ENCODE measurements at regions not wholly inside any gene's neighbourhood (a gene's known extent, or its start where the extent isn't known, plus 50 kb on each side); places are given as distances from the start of the nearest gene placed in this dataset.
A peak's percentile ranks its signal among the peaks of the same experiment; 100 is the strongest.

DNA sequence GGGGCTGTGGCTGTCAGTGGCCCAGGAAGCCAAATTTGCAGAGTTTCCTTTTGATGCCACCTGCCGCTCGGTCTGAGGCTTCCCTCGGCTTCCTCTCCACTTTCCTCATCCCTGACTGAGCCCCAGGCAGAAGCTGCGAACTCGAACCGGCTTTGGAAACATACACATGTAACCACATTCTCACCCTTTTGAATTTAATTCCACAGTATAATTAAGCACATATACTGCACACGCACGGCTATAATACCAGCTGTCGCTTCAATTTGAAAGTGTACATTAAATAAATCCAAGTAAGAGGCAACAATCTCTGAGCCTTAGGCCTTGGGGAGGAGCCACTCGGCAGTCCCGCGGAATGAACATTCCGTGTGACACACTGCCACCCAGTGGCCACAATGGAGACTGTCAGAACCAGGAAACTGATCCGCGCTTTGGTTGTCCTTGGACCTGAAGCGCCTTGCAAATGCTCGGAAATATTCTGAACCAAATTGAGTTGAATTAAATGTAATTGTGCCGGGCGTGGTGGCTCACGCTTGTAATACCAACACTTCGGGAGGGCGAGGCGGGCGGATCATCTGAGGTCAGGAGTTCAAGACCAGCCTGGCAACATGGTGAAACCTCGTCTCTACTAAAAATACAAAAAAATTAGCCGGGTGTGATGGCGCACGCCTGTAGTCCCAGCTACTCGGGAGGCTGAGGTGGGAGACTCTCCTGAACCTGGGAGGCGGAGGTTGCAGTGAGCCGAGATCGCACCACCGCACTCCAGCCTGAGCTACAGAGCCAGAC, 117.9 kb upstream of the TMPO start:
- Mint-ChIP-seq H3K27me3 (ENCODE audit: low read depth in 3 of 3) (peaks cover 2 to 4% (median 3%) of the 10 kb centered on the region in 3 donors), H3K27ac (peak overlapping the region; percentile 13 to 81 (median 70)), H3K4me3 (peak overlapping the region; percentile 81 to 86), H3K4me1 (peaks cover 42% of the 10 kb centered on the region), H3K36me3 (no peaks in the 10 kb centered on the region), H3K9me3 (peaks cover 0 to 2% (median 0%) of the 10 kb centered on the region in 7 donors)
- peak overlapping the region; percentile 80 for H2AFZ ChIP-seq (ENCODE audit: insufficient read depth, low read depth, low read length, poor library complexity, severe bottlenecking)
- no peaks in the 10 kb centered on the region for H3K36me3 ChIP-seq (replicated peaks in 1 of 2; ENCODE audit: control insufficient read depth in 1 of 2, insufficient read depth in 2 of 2, low read length in 2 of 2)
- H3K27ac ChIP-seq (ENCODE audit: low read depth in 1 of 2, low read length in 2 of 2), result no peak overlapping the region
- no peaks in the 10 kb centered on the region for H3K79me2 ChIP-seq (ENCODE audit: insufficient read depth, low read length)
- H3K9me3 ChIP-seq (replicated peaks in 1 of 2; ENCODE audit: control insufficient read depth in 1 of 2, insufficient read depth in 1 of 2, low read length in 2 of 2), result no peaks in the 10 kb centered on the region
- no peaks in the 10 kb centered on the region for H4K20me1 ChIP-seq (ENCODE audit: insufficient read depth, low read length)
- intact Hi-C loops (cut with micrococcal nuclease), result loop anchor here in 1 of 2 donors (10.0 kb wide), 1 partner anchor 1253 kb away; no protein-coding TSS in a partner anchor
- H3K4me2 ChIP-seq (replicated peaks; ENCODE audit: extremely low read depth, low read length, poor library complexity, severe bottlenecking), result peak overlapping the region; percentile 67
- no peaks in the 10 kb centered on the region for H3K27me3 ChIP-seq (ENCODE audit: control insufficient read depth in 2 of 2, insufficient read depth in 2 of 2, low read length in 2 of 2)
- peak overlapping the region; percentile 25 to 64 (median 41) for H3K4me3 ChIP-seq (replicated peaks in 1 of 3; ENCODE audit: low read depth in 2 of 3, low read length in 3 of 3)
- peaks cover 29 to 42% of the 10 kb centered on the region in 2 donors for H3K4me1 ChIP-seq (ENCODE audit: control insufficient read depth in 1 of 2, insufficient read depth in 2 of 2, low read length in 2 of 2)
- TF ChIP-seq, protein P1, sequence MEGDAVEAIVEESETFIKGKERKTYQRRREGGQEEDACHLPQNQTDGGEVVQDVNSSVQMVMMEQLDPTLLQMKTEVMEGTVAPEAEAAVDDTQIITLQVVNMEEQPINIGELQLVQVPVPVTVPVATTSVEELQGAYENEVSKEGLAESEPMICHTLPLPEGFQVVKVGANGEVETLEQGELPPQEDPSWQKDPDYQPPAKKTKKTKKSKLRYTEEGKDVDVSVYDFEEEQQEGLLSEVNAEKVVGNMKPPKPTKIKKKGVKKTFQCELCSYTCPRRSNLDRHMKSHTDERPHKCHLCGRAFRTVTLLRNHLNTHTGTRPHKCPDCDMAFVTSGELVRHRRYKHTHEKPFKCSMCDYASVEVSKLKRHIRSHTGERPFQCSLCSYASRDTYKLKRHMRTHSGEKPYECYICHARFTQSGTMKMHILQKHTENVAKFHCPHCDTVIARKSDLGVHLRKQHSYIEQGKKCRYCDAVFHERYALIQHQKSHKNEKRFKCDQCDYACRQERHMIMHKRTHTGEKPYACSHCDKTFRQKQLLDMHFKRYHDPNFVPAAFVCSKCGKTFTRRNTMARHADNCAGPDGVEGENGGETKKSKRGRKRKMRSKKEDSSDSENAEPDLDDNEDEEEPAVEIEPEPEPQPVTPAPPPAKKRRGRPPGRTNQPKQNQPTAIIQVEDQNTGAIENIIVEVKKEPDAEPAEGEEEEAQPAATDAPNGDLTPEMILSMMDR (IDR thresholded peaks at IDR 0.05), result peak; percentile 88
- peak; percentile 66 to 85 (median 73) for DNase-seq
- WGBS (ENCODE audit: insufficient coverage), result 16% methylated on average over 29 of the region's 33 CpGs
- H3K9ac ChIP-seq (ENCODE audit: insufficient read depth, low read length, poor library complexity, severe bottlenecking), result no peak overlapping the region

DNA sequence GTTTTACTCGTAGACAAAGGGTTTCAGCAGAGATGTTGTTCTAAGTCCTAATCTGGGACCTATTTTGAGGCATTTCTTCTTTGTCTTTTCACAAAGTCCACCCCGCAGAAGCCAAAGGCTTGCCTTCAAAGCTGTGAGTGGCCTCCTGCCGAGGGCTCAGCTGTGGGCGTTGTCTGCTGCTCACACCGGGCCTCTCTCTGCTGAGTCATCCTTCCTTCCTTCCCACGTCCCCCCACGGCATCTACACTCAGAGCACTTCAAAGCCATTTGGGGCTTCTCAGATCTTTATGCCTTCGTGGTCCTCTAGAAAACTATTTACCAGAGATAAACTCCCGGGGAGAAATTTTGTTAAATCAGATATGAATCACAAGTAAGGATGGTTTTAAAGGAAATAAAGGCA, 115.9 kb upstream of the TMPO start:
- Mint-ChIP-seq H3K36me3 (no peaks in the 10 kb centered on the region), H3K9me3 (peaks cover 0 to 2% (median 0%) of the 10 kb centered on the region in 7 donors), H3K4me1 (peaks cover 52% of the 10 kb centered on the region), H3K27ac (peak overlapping the region in 6 of 7 donors; percentile 21 to 92 (median 84)), H3K27me3 (ENCODE audit: low read depth in 3 of 3) (peaks cover 2 to 3% (median 3%) of the 10 kb centered on the region in 3 donors), H3K4me3 (peak overlapping the region; percentile 45 to 82)
- H3K79me2 ChIP-seq (ENCODE audit: insufficient read depth, low read length), result no peaks in the 10 kb centered on the region
- peak overlapping the region in 1 of 2 donors; percentile 48 for H3K27ac ChIP-seq (ENCODE audit: low read depth in 1 of 2, low read length in 2 of 2)
- peak overlapping the region; percentile 52 for H3K4me2 ChIP-seq (replicated peaks; ENCODE audit: extremely low read depth, low read length, poor library complexity, severe bottlenecking)
- H2AFZ ChIP-seq (ENCODE audit: insufficient read depth, low read depth, low read length, poor library complexity, severe bottlenecking), result peak overlapping the region; percentile 47
- no peaks in the 10 kb centered on the region for H3K27me3 ChIP-seq (ENCODE audit: control insufficient read depth in 2 of 2, insufficient read depth in 2 of 2, low read length in 2 of 2)
- H4K20me1 ChIP-seq (ENCODE audit: insufficient read depth, low read length), result no peaks in the 10 kb centered on the region
- TF ChIP-seq, protein P1 (IDR thresholded peaks at IDR 0.05), result no peak
- H3K9me3 ChIP-seq (replicated peaks in 1 of 2; ENCODE audit: control insufficient read depth in 1 of 2, insufficient read depth in 1 of 2, low read length in 2 of 2), result no peaks in the 10 kb centered on the region
- peaks cover 37 to 52% of the 10 kb centered on the region in 2 donors for H3K4me1 ChIP-seq (ENCODE audit: control insufficient read depth in 1 of 2, insufficient read depth in 2 of 2, low read length in 2 of 2)
- intact Hi-C loops (cut with micrococcal nuclease), result loop anchor here in 1 of 2 donors (10.0 kb wide), 1 partner anchor 1255 kb away; no protein-coding TSS in a partner anchor
- H3K9ac ChIP-seq (ENCODE audit: insufficient read depth, low read length, poor library complexity, severe bottlenecking), result peak overlapping the region; percentile 27
- no peaks in the 10 kb centered on the region for H3K36me3 ChIP-seq (replicated peaks in 1 of 2; ENCODE audit: control insufficient read depth in 1 of 2, insufficient read depth in 2 of 2, low read length in 2 of 2)
- 24% methylated on average over 5 of the region's 9 CpGs for WGBS (ENCODE audit: insufficient coverage)
- DNase-seq, result peak; percentile 56 to 69 (median 58)
- H3K4me3 ChIP-seq (replicated peaks in 1 of 3; ENCODE audit: low read depth in 2 of 3, low read length in 3 of 3), result peak overlapping the region in 1 of 3 experiments; percentile 25
